GM19240 (cell line): ENCODE measurements at regions not wholly inside any gene's neighbourhood (a gene's known extent, or its start where the extent isn't known, plus 50 kb on each side); places are given as distances from the start of the nearest gene placed in this dataset.
"Not testable (repeated sequence)": the region's sequence is repeated elsewhere in the genome, so short reads cannot be mapped to it uniquely, and the experiment has no call there.

Experiments used
- DNase-seq: peaks from one replicate; pipeline ENCODE4 v3.0.0; 2011; ENCODE audit warnings: low spot score; ENCODE audit not compliant: insufficient read length

DNA sequence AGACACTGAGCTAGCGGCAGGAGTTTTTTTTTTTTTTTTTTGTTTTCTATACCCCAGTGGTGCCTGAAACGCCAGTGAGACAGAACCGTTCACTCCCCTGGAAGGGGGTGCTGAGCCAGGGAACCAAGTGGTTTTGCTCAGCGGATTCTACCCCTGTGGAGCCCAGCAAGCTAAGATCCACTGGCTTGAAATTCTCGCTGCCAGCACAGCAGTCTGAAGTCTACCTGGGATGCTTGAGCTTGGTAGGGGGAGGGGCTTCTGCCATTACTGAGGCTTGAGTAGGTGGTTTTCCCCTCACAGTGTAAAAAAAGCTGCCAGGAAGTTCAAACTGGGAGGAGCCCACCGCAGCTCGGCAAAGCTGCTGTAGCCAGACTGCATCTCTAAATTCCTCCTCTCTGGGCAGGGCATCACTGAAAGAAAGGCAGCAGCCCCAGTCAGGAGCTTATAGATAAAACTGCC is 173.0 kb downstream of the DMAC1 start:
- DNase-seq: not testable (repeated sequence)

DNA sequence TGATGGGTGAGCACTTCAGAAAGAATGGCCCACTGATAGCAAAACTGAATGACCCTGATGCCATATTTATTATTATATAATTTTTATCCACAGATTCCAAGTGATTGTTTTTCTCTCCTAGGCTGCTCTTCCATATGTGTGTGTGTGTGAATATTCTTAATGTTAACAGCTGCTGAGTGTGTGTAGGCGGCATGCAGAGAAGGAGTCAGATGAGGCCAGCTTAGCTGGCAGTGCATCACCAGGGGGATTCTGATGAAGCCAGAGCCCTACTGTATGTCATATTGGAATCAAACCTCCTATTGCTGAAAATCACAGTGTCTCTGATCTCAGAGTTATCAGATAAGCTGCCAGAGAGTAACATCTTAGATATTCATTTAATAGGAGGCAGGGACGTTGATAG is 177.1 kb downstream of the DMAC1 start:
- DNase-seq: no peak

DNA sequence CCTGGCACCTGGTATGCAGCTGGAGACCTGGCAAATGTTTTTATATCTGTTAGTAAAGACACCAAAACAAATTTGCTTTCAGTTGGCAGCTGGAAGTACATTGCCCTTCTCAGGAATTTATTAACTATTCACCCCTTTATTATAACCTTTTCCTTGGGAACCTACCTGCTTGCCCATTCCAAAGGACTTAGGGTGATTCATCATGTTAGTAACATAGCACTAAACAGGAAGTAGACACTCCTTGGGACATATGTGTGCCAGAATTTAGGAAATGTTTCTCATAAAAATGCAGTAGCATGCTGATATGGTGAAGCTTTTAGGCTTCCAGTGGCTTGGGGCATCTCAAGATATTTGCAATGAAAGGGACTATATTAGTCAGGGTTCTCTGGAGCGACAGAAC is 184.2 kb downstream of the DMAC1 start:
- no peak for DNase-seq

GRCh38 chr9:7613931-7614330 is 185.6 kb downstream of the DMAC1 start:
- DNase-seq: no peak

DNA sequence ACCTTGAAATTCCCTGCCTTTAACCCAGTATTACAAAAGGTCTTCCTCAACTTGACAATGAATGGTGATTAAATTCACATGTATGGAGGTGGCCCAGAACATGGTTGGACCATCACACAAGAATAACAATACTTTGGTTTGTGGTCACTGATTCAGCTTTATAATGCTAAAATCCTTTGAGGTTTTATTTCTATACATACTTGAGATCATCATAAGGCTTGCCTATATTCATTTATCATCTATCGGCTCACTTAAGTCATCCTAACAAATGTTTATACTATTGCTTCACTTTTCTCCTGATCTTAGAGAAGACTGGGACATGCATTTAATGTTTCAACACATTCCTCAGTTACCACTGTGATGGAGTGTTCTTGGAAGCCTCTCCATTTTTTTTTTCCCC is 191.3 kb downstream of the DMAC1 start:
- DNase-seq: no peak

GRCh38 chr9:7607421-7607820 is 192.2 kb downstream of the DMAC1 start:
- no peak for DNase-seq

DNA sequence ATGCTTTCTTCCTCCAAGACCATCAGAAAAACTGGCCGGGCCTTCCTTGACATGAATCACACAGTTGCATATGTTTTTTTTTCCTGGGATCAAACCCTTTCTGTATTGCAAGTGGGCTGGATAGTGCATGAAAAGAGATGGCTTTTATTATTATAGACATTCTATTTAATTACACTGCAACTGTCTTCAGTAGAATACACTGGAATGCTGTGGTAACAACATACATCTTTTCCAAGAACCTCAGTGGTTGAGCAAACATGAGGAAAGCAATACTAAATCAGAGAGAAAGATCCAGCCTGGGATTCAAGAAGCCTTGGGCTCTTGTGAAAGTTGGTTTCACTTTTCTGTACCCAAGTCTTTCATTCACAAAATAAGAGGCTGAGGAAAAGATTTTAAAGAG is 193.0 kb downstream of the DMAC1 start:
- no peak for DNase-seq

DNA sequence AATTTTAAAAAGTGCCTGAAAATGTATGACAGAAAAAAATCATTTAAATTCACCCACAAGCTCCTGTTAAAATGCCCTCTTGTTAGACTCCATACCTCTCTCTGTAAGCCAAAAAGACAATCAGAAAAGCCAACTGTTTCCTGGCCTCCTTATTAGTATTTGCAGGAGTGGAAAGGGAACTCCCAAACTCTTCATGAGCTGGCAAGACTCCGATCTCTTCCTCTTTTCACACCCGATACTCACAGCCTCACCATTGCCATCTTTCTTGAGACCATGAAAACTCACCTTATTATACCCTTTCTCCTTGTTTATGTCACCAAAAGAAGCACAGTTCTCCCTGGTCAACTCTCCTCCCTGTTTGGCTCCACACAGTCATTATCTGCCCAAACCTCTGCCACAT is 197.8 kb downstream of the DMAC1 start:
- DNase-seq: no peak

DNA sequence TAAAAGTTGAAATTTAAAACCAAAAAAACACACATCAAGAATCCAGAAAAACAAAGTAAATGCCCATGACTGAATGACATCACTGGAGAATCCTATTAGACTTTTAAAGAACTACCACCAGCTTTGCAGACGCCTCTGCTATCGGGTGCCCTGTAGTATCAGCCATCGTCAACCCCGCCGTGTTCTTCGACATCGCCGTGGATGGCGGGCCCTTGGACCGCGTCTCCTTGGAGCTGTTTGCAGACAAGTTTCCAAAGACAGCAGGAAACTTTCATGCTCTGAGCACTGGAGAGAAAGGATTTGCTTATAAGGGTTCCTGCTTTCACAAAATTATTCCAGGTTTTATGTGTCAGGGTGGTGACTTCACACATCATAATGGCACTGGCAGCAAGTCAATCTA is 201.9 kb downstream of the DMAC1 start:
- DNase-seq: no peak

GRCh38 chr9:7592321-7593316 is 207.0 kb downstream of the DMAC1 start:
- DNase-seq: no peak

DNA sequence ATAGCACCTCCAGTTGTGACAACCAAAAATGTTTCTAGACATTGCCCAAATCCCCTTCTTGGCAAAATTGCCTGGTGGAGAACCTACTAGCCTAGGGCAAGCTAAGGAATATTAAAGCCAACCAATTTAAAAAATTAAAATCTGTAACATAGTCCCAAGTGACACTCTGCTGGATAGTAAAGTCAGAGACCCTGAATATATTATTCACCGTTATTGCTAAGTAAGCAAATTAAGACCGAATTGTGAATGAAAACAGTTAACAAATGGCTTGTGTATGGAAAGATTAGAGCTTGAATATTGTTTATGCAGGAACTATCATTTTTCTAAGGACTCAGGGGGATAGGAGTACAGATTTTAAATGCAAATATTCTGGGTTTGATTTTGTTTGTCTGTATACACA is 208.1 kb downstream of the DMAC1 start:
- DNase-seq: no peak

GRCh38 chr9:7580568-7580967 is 219.0 kb downstream of the DMAC1 start:
- DNase-seq: no peak

DNA sequence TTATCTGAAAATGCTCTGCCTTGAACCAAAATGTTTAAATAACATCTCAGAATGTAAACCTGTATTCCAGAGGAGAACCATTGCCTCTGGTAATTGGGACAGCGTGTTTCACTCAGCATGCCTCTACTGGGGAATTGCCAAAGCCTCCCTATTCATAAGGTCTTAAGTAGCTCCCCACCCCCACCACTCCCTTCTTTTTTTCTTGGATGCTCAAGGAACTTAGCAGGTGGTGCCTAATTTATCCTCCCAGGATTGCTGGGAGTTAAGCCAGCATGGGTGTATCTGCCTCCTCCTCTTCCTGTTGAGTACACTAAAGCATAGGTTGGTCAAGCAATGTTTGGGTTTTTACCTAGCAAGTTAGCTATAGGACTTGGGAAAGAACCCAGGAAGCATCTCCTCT is 220.2 kb downstream of the DMAC1 start:
- DNase-seq: no peak

DNA sequence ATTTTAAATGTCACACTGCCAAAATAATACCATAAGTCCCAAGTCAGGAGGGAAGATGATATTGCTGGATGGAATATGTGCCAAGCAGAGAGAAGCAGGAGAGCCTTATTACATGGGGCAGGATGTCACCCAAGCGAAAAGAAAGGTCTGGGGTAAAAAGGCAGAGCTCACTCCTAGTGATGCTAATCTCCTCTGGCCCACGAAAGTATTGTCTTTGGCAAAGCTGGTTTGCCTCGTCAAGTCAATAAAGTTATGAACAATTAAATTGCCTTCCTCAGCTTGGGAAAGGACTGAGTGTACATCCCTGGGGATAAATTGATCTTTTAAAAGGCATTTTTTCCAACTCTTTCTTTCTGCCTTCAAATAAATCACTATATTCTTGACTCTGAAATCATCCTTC is 220.6 kb downstream of the DMAC1 start:
- no peak for DNase-seq

- peak; percentile 14 for DNase-seq
Observed at GRCh38 chr9:7570107-7570720, 229.4 kb downstream of the DMAC1 start.

GRCh38 chr9:7567687-7568086 is 231.9 kb downstream of the DMAC1 start:
- no peak for DNase-seq

- no peak for DNase-seq
Observed at GRCh38 chr9:7561527-7562080, 238.0 kb downstream of the DMAC1 start.

DNA sequence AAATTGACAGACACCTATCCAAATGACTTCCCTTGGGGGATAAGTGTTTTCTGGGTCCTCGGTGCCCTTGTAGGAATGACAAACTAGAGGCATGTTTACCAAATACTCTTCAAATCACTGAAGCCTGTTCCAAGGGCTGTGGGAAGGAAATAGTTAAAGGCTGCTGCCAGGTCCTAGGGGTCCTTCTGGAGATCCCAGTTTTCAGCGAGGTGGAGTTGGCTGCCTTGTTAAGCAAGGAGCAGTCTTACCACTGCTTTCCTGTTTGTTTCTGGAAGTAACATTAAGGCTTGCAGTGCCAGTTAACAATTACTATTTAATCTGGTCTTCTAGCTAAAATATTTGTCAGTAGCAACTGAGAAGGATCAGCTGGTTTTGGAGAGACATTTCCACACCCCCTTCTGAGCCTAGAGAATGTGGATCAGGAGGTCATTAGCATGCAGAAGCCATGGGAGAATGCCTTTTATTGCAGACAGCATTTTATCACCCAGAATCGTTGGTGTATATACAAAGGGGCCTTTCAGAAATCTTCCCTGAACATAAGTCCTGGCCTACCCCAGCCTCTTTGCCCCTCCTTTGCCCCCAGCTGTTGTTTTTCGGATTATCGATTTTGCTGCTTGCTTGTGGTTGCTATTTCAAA is 238.8 kb downstream of the DMAC1 start:
- DNase-seq: no peak

DNA sequence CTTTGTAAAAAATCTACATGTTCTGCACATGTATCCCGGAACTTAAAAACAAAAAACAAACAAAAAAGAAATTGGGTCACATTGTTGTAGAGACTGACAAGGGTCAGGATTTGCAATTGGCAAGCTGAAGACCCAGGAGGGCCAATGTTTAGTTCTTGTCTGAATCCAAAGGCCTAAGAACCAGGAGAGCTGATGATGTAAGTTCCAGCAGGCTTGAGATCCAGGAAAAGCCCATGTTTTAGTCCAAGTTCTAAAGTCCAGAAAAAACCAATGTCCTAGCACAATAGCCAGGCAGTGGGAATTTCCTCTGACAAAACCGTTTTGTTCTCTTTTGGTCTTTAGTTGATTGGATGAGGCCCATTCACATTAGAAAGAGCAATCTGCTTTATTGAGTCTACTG is 244.9 kb downstream of the DMAC1 start:
- DNase-seq: no peak

DNA sequence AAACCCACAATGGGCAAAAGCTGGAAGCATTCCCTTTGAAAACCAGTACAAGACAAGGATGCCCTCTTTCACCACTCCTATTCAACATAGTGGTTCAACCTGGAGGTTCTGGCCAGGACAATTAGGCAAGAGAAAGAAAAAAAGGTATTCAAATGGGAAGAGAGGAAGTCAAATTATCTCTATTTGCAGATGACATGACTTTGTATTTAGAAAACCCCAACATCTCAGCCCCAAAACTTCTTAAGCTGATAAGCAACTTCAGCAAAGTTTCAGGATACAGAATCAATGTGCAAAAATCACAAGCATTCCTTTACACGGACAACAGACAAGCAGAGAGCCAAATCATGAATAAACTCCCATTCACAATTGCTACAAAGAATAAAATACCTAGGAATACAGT is 246.9 kb downstream of the DMAC1 start:
- DNase-seq: not testable (repeated sequence)

- DNase-seq: no peak
Observed at GRCh38 chr9:7549249-7549648, 250.3 kb downstream of the DMAC1 start.

- DNase-seq: no peak
Observed at GRCh38 chr9:7546261-7546660, 253.3 kb downstream of the DMAC1 start.
